NCI-H187 treated with DMSO at 0.1 percent for 48 hours (cell line): ENCODE measurements at regions not wholly inside any gene's neighbourhood (a gene's known extent, or its start where the extent isn't known, plus 50 kb on each side); places are given as distances from the start of the nearest gene placed in this dataset.

Source experiments
- DNase-seq: peaks from one replicate; lab custom pipeline; 2025; lab: John Stamatoyannopoulos, UW

GRCh38 chr3:25291481-25291905, 136.6 kb upstream of the RARB start:
- DNase-seq = peak; percentile 42

DNA sequence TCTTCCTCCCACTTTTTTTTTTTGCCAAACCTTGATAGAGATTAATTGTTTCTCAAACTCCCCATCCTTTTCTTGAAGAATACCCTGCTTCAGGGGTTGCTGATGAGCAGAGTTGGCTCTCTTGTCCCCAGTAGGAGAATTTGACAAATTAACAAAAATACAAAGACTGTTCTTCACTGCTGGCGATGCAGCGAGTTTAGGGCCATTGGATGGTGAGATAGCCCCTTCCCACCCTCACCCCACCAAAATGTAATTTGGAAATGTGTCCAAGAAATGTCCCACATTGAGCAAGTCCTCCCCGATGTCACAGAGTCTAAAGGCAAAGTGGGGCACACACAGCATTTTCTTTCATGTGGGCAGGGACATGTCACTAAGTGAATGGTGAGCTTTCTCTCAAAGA, 136.0 kb upstream of the RARB start:
- DNase-seq = no peak

DNA sequence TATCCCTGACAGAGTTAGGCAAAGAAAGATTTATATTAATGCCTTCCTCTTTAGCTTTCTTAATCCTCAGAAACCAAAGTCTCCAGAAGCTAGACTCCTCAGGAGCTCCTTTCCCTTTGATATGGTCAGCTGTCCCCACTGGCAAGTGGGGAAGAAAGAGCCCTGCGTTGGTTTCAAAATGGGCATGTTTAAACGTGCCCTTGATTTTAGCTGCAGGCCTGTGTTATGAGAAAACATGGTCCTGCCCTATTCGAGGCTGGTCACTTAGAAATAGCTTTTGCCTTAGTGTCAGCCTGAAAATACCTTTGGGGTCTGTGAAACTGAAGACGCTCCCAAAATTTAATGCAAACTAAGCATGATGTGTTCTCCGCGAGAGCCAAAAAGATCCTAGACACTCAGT, 135.5 kb upstream of the RARB start:
- DNase-seq = no peak

DNA sequence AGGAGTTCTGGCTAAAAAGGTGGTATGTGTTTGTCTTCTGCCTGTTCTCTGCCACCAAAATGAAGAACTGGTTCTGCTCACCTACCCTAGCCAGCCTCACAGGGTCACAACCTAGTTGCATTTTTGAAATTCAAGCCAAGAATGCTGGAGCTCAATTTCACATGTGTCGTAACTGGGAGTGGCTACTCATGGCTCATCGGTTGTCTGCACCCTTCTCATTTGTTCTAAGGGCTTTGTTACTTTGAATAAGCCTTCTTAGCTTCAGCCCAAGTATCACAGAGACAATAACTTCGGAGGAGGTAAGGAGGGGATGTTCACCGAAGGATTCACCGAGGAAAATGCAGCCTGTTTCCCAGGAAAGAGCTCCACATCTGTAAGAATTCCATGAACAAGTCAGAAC, 134.3 kb upstream of the RARB start:
- DNase-seq = no peak

DNA sequence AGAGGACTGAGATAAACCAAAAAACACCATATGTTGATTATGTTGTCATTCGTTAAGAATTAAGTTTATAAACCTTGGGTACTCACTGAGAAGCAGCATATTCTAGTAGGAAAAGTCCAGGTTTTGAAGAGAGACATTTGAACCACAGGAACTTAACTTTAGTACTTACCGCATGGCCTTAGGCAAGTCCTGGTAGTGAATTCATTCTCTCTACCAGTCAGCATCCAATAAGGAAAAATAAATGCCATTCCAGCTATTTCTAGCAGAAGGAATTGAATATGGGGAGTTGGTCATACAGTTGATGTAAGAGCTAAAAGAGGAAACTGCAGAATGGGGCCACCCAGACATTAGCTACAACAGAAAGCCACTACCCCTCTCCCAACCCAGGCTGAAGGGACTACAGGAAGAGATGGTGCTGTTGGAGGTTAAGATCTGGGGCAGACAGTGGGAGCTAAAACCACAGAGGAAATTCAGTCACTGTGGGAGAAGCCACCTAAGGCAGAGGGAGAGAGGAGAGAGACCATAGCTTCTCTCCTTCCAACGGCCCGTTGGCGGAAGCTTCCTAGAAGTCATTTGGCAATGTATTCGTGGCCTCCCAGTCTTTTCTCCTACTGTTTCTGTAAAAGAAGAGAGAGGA, 133.8 kb upstream of the RARB start:
- no peak for DNase-seq

DNA sequence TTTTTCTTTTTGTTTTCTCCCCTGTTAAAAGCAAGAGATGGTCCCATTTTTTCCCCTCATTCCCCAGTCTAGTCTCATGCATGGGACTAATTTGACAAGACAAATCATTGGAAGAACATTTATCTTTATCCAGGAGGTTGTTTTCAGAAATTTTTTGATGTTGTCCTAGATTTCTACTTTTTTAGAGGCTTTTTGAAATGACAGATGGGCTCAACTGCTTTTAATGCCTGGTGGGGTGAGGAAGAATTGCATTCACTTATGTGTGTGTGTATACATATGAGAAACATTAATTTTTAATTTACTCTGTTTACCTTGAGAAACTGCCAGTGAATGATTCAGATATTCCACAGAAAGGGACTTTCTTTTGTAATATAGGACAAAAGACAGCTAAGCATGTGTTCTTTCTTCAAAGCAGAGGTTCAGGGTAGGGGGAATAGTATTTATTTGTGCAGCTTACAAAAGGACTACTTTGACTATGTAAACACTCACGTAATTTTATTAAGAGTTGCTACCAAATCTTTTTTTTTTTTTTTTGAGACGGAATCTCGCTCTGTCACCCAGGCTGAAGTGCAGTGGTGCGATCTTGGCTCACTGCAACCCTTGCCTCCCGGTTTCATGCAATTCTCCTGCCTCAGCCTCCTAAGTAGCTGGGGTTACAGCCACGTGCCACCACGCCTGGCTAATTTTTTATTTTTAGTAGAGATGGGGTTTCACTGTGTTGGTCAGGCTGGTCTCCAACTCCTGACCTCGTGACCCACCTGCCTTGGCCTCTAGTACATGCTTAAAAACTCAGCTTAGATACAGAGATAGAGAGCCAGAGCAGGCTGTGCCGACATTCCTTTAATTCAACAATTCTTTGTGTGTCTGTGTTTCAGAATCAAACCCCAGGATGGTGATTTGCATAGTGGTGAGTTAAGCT, 130.1 kb upstream of the RARB start:
- DNase-seq = no peak

- no peak for DNase-seq
These were observed 127.9 kb upstream of the RARB start for GRCh38 chr3:25300141-25300540.

GRCh38 chr3:25304916-25305315, 123.1 kb upstream of the RARB start:
- DNase-seq = no peak

DNA sequence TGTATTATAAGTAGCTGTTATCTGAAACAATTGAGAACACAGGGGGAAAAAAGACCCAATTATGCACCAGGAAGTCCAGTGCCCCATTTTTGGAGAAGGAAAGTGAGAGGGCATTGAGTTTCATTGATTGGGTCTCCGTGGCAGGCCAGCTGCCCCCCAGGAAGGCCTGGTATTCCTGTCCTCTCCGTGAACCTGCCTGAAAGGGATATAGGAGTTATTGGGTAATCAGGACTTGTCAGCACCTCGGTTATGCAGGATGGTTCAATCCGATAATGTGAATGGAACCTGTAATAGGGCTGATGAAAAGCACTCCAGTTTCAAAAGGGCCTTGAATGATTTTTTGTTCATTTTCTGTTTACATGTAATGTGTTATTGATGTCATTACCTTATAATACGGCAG, 122.0 kb upstream of the RARB start:
- DNase-seq = no peak

DNA sequence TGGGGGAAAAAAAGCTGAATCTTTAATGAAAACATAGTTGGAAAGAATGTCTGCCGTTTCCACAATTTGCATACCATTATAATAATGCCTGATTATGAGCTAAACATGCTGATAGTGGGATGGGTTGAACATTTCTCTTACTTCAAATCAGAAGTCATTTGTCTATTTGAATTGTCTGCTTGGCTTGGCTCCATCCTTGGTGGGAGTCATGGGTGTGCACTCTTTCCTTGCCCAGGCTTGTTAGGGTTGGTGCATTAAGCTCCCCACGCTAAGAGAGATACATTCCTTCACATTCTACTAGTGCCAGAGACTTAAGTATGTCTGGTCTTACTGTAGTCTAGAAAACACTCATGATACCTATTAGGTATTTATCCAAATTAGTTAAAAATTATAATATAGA, 121.4 kb upstream of the RARB start:
- no peak for DNase-seq

- no peak for DNase-seq
These were observed 114.8 kb upstream of the RARB start for GRCh38 chr3:25313286-25313685.

- DNase-seq = no peak
These were observed 103.0 kb upstream of the RARB start for GRCh38 chr3:25324954-25325655.

DNA sequence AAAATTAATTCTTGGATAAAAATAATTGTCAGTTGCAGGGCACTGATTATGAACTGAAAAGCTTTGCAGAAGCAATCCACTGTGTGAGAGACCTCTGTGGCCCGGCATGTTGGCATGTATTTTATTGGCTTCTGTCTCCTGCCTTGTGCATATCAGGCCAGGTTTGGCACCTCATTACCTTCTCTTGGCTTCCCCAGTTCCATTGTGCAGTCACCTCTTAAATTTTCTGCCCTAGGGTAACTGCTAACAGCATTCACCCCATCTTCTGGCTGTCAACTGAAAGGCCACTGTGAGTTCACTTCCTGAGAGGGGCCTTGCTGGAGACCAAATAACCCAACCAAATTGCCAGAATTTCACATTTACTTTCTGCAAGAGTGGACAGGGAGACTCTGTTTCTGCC, 92.7 kb upstream of the RARB start:
- no peak for DNase-seq

DNA sequence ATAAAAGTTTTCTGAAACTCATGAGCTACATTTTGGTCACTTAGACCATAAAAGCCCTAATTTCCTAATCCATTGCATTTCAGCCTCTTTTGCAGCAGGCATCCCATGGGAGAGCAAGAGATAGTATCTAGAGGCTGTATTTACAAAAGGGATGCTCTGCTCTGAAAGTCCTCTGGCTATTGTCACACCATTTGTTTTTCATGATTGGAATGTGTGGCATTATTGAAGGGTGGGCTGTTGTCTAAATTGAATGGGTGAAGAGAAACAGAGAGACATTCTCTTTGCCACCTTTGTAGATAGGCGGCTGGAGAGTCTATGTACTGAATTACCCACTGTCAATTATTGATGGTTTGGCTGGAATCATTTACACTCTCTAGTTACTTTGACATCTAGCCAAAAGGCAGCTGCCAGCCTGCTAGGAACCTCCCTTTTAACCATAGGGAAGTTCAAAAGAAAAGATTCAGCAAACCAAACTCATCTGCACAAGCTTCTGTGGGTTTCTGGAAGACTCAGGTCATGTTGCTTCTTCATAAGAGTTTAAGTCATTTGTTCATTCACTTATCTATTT, 89.8 kb upstream of the RARB start:
- DNase-seq = no peak

GRCh38 chr3:25339225-25339624, 88.8 kb upstream of the RARB start:
- no peak for DNase-seq

DNA sequence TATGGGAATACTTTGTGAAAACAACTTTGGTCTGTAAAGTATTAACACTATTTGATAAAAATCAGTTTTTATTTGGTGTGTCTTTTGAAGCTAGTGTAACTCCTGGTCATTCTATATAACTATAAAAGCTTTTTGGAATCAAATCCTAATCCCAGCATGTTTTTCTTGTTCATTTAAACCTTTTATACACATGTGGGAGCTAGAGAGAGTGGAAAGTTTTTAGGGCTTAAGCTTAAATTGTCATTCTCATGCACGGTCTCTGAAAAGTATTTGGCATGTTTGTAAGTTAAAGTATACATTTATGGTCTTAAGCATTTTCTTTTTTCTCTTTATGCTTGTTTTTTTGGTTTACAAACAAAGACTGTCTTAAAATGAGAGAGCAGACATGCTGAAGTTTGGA, 83.4 kb upstream of the RARB start:
- no peak for DNase-seq

GRCh38 chr3:25349095-25349494, 79.0 kb upstream of the RARB start:
- no peak for DNase-seq

- no peak for DNase-seq
These were observed 78.0 kb upstream of the RARB start for GRCh38 chr3:25349828-25350724.

DNA sequence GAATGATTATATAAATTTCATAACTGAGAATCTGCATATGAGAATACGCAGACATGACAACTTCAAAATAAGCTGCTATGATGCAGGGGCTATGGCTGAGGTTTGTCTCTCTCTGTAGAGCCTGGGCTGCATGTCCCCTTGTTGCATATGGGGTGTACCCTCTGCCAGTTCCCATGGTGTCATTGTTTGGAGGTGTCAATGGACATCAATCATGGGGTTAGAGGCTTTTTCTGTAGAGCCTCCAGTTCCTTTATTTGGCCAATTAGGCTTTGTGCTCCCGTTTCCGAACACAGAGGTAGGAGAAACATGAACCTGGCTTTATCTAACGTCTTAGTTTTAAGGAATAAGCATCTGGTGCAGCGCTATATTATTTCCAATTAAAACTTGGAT, 77.3 kb upstream of the RARB start:
- no peak for DNase-seq

DNA sequence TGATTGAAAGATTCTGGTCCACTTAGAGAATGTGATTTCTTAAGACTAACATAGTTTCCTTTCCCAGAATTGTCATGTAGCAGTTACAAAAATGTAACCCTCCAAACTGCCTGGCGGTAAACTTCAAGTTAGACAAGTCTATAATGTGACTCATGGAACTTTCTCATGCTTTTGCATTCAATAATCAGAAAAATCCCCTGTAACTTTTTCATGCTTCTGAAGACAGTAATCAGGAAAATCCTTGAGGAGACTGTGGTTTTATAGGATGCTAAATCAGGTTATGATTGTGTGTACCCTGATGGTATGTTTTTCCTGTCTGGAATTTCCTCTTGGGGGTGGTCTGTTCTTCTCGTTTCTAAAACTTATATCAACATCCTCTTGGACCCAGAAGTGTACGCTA, 74.0 kb upstream of the RARB start:
- no peak for DNase-seq

GRCh38 chr3:25355034-25355885, 72.8 kb upstream of the RARB start:
- DNase-seq = no peak
